K562 (cell line): ENCODE measurements at regions not wholly inside any gene's neighbourhood (a gene's known extent, or its start where the extent isn't known, plus 50 kb on each side); places are given as distances from the start of the nearest gene placed in this dataset.

Source experiments
- ARID2 ChIP-seq: fragments of 450-650 bp; IDR thresholded peaks from 2 replicates; pipeline ENCODE4 v1.6.1; 2017; ENCODE audit warnings: antibody characterized with exemption, mild to moderate bottlenecking
- ASH1L ChIP-seq: fragments of 450-650 bp; IDR thresholded peaks from 2 replicates; pipeline ENCODE4 v1.6.1; 2018; ENCODE audit warnings: borderline replicate concordance, mild to moderate bottlenecking, low read depth; ENCODE audit not compliant: partially characterized antibody
- BRF1 ChIP-seq: IDR thresholded peaks from 3 replicates; pipeline ENCODE4 v1.6.1; 2011; ENCODE audit warnings: borderline replicate concordance, mild to moderate bottlenecking; ENCODE audit not compliant: insufficient read length; ENCODE audit errors: extremely low read depth
- GMEB1 ChIP-seq: fragments of 250-450 bp; sonication (Bioruptor Pico); IDR thresholded peaks from 2 replicates; pipeline ENCODE4 v1.4.0; 2020; ENCODE audit warnings: mild to moderate bottlenecking
- JUN ChIP-seq, 2 experiments: sonication (generic) in 1 of 2; formaldehyde crosslinking in 1 of 2; IDR thresholded peaks; 2 replicates each; pipeline versions ENCODE4 v1.6.1 to v1.8.0; 2012 to 2022; ENCODE audit warnings: borderline replicate concordance in 2 of 2, mild to moderate bottlenecking in 2 of 2, improper control_type of control experiment in 1 of 2, low read depth in 1 of 2, low read length in 1 of 2, missing genetic modification reagents in 1 of 2
- KAT2B ChIP-seq: IDR thresholded peaks from one replicate; pipeline ENCODE4 v1.6.1; 2012; ENCODE audit warnings: low read depth, mild to moderate bottlenecking, control low read depth, inconsistent platforms, low read length, moderate library complexity
- KAT7 ChIP-seq: sonication (generic); formaldehyde crosslinking; IDR thresholded peaks from 2 replicates; pipeline ENCODE4 v1.8.0; 2022; ENCODE audit warnings: missing genetic modification reagents, mild to moderate bottlenecking, borderline replicate concordance
- KLF13 ChIP-seq: fragments of 450-650 bp; IDR thresholded peaks from 2 replicates; pipeline ENCODE4 v1.6.1; 2016; ENCODE audit warnings: missing genetic modification characterization, low read depth, mild to moderate bottlenecking, missing compliant biosample characterization, moderate library complexity, borderline replicate concordance
- KLF16 ChIP-seq: IDR thresholded peaks from 2 replicates; pipeline ENCODE4 v1.6.1; 2016; ENCODE audit warnings: antibody characterized with exemption
- MAX ChIP-seq: sonication (generic); formaldehyde crosslinking; IDR thresholded peaks from 2 replicates; pipeline ENCODE4 v1.9.0; 2022; ENCODE audit warnings: mild to moderate bottlenecking, missing genetic modification reagents
- MAZ ChIP-seq, 2 experiments: fragments of 450-650 bp in 1 of 2; sonication (generic) in 1 of 2; formaldehyde crosslinking; IDR thresholded peaks in 1 of 2; conservative IDR thresholded peaks in 1 of 2; 2 replicates each; pipeline versions ENCODE4 v1.4.0 to v1.5.0; 2020; ENCODE audit warnings: mild to moderate bottlenecking in 1 of 2, missing genetic modification reagents in 1 of 2
- MYNN ChIP-seq, 2 experiments: sonication (generic); formaldehyde crosslinking in 1 of 2; IDR thresholded peaks; 2 replicates each; pipeline versions ENCODE4 v1.5.0 to v1.6.1; 2016 to 2020; ENCODE audit warnings: antibody characterized with exemption in 1 of 2, missing genetic modification reagents in 1 of 2
- RBFOX2 ChIP-seq: fragments of 200-400 bp; formaldehyde crosslinking; IDR thresholded peaks from 2 replicates; pipeline ENCODE4 v1.6.1; 2017; ENCODE audit warnings: low read depth, mild to moderate bottlenecking, low read length, moderate library complexity
- SMARCA5 ChIP-seq: fragments of 450-650 bp; IDR thresholded peaks from 2 replicates; pipeline ENCODE4 v1.6.1; 2016
- ZNF436 ChIP-seq: fragments of 250-450, 450-650 bp; sonication (Bioruptor Pico); formaldehyde crosslinking; IDR thresholded peaks from 2 replicates; pipeline ENCODE4 v1.7.0; 2020; ENCODE audit warnings: mild to moderate bottlenecking
- ZNF668 ChIP-seq: fragments of 250-450 bp; sonication (Bioruptor Pico); IDR thresholded peaks from 2 replicates; pipeline ENCODE4 v1.8.0; 2022; ENCODE audit warnings: mild to moderate bottlenecking, inconsistent platforms
- ZSCAN32 ChIP-seq: fragments of 450-650 bp; formaldehyde crosslinking; IDR thresholded peaks from 2 replicates; pipeline ENCODE4 v1.4.0; 2020; ENCODE audit warnings: mild to moderate bottlenecking, moderate library complexity

- peak; percentile 14; the same call in 1 of the 2 replicates for TF ChIP-seq GMEB1 (CRISPR knock-in tag)
- TF ChIP-seq ASH1L: no peak
- no peak for TF ChIP-seq ZNF668 (CRISPR knock-in tag)
- peak; percentile 86 for TF ChIP-seq KLF16
- TF ChIP-seq RBFOX2: no peak; the same call in 1 of the 2 replicates
- no peak for TF ChIP-seq MAX (CRISPR knock-in tag)
- peak; percentile 49; the same call in 1 of the 2 replicates for TF ChIP-seq MYNN (IDR thresholded peaks at IDR 0.05)
- TF ChIP-seq MYNN (CRISPR knock-in tag; IDR thresholded peaks at IDR 0.05): no peak
- TF ChIP-seq JUN (IDR thresholded peaks at IDR 0.05; ENCODE audit: borderline replicate concordance, low read depth, low read length): peak; percentile 47; the same call in 1 of the 2 replicates
- no peak for TF ChIP-seq JUN (CRISPR knock-in tag; IDR thresholded peaks at IDR 0.05; ENCODE audit: borderline replicate concordance)
- TF ChIP-seq KAT7 (CRISPR knock-in tag): no peak
- no peak for TF ChIP-seq ARID2
- no peak for TF ChIP-seq KLF13
- TF ChIP-seq MAZ (CRISPR knock-in tag; conservative IDR thresholded peaks at IDR 0.05 in 1 of 2, IDR thresholded peaks at IDR 0.05 in 1 of 2): peak; percentile 19 to 58; a peak in 3 of 4 replicates
- no peak for TF ChIP-seq BRF1
- no peak for TF ChIP-seq ZNF436
- peak; percentile 30; the same call in 1 of the 2 replicates for TF ChIP-seq ZSCAN32
- no peak for TF ChIP-seq SMARCA5
- TF ChIP-seq KAT2B: no peak
Observed at GRCh38 chr2:58731488-58731869, 490.4 kb upstream of the FANCL start (continued).
